Endothelial cell of umbilical vein (primary cell): ENCODE measurements at regions not wholly inside any gene's neighbourhood (a gene's known extent, or its start where the extent isn't known, plus 50 kb on each side); places are given as distances from the start of the nearest gene placed in this dataset.

Experiments
- BruUV-seq: library from RNA; stranded (reverse); fragments of 400-500 nt; replicated peaks from 2 replicates; lab custom pipeline; 2021; lab: Mats Ljungman, UMichigan
- CTCF ChIA-PET: fragments of 300-600, 350-600 bp; sonication (Branson Sonifier 250); formaldehyde crosslinking; loops from one replicate; lab custom pipeline; 2021; ENCODE audit warnings: antibody characterized with exemption, inconsistent platforms; lab: Charles Lee
- POLR2A ChIA-PET: fragments of 300-600, 350-600 bp; sonication (Branson Sonifier 250); formaldehyde crosslinking; loops from one replicate; lab custom pipeline; 2021; ENCODE audit warnings: antibody characterized with exemption, inconsistent platforms; lab: Charles Lee
- DNase-seq: peaks from one replicate; pipeline ENCODE4 v3.0.0-alpha.2; 2011; ENCODE audit warnings: low read depth, low spot score
- FAIRE-seq: peaks from 2 replicates; lab custom pipeline; 2011; peaks lifted over from hg19 to GRCh38; lab: Jason Lieb, UNC
- H2AFZ ChIP-seq: 2 replicates; pipeline ENCODE4 v1.6.0; 2012; ENCODE audit warnings: low read depth, low read length, control low read depth, inconsistent platforms
- H3K27ac ChIP-seq: 2 replicates; pipeline ENCODE4 v1.5.1; 2011; ENCODE audit warnings: low read depth, mild to moderate bottlenecking, control low read depth, low read length, moderate library complexity; ENCODE audit not compliant: insufficient read depth
- H3K27me3 ChIP-seq, 2 experiments: 2 replicates each; pipeline versions ENCODE4 v1.6.0 to v1.6.1; 2011; ENCODE audit warnings: low read length in 2 of 2, mixed read lengths in 1 of 2; ENCODE audit not compliant: control insufficient read depth in 2 of 2, insufficient read depth in 2 of 2
- H3K36me3 ChIP-seq, 2 experiments: 2 replicates in 1 of 2; 3 replicates in 1 of 2; pipeline ENCODE4 v1.5.1; 2011; ENCODE audit warnings: low read length in 2 of 2, mild to moderate bottlenecking in 1 of 2, moderate library complexity in 1 of 2; ENCODE audit not compliant: control insufficient read depth in 2 of 2, insufficient read depth in 2 of 2; ENCODE audit errors: extremely low read depth in 1 of 2
- H3K4me1 ChIP-seq: 3 replicates; pipeline ENCODE4 v1.5.1; 2011; ENCODE audit warnings: mild to moderate bottlenecking, low read length; ENCODE audit not compliant: control insufficient read depth, insufficient read depth; ENCODE audit errors: extremely low read depth
- H3K4me2 ChIP-seq: 2 replicates; pipeline ENCODE4 v1.6.1; 2011; ENCODE audit warnings: low read length, control low read depth, mixed read lengths; ENCODE audit not compliant: insufficient read depth
- H3K4me3 ChIP-seq, 3 experiments: fragments of 200-600 bp in 1 of 3; sonication (generic), shearing (Covaris generic) in 1 of 3; replicated peaks in 1 of 3; 2 replicates each; pipeline ENCODE4 v1.5.1; 2011 to 2016; ENCODE audit warnings: control low read depth in 3 of 3, low read length in 3 of 3, mild to moderate bottlenecking in 2 of 3, inconsistent platforms in 1 of 3, low read depth in 1 of 3, moderate library complexity in 1 of 3; ENCODE audit not compliant: insufficient read depth in 1 of 3
- H3K79me2 ChIP-seq: 2 replicates; pipeline ENCODE4 v1.6.0; 2012; ENCODE audit warnings: low read length, inconsistent platforms; ENCODE audit not compliant: control insufficient read depth, insufficient read depth
- H3K9ac ChIP-seq: replicated peaks from 2 replicates; pipeline ENCODE3; 2011; ENCODE audit warnings: low read length, control low read depth; ENCODE audit not compliant: insufficient read depth; ENCODE audit errors: extremely low read depth
- H3K9me1 ChIP-seq: replicated peaks from 3 replicates; pipeline ENCODE4 v1.6.0; 2011; ENCODE audit warnings: mild to moderate bottlenecking, low read length; ENCODE audit not compliant: control insufficient read depth, insufficient read depth; ENCODE audit errors: extremely low read depth
- H3K9me3 ChIP-seq: replicated peaks from 2 replicates; pipeline ENCODE4 v1.5.1; 2012; ENCODE audit warnings: low read length, inconsistent platforms; ENCODE audit not compliant: control insufficient read depth, insufficient read depth
- H4K20me1 ChIP-seq: replicated peaks from 2 replicates; pipeline ENCODE3; 2011; ENCODE audit warnings: mild to moderate bottlenecking, low read length; ENCODE audit not compliant: control insufficient read depth, insufficient read depth; ENCODE audit errors: extremely low read depth
- EZH2 ChIP-seq: IDR thresholded peaks from 2 replicates; pipeline ENCODE4 v1.6.1; 2012; ENCODE audit warnings: borderline replicate concordance, low read depth, mild to moderate bottlenecking, moderate library complexity, low read length, inconsistent platforms; ENCODE audit not compliant: severe bottlenecking
- GATA2 ChIP-seq: IDR thresholded peaks from 2 replicates; pipeline ENCODE4 v1.7.0; 2011; ENCODE audit warnings: low read depth, mild to moderate bottlenecking, moderate library complexity, mixed read lengths, low read length; ENCODE audit not compliant: insufficient read length, insufficient read depth
- JUN ChIP-seq: IDR thresholded peaks from 2 replicates; pipeline ENCODE4 v1.6.1; 2011; ENCODE audit warnings: borderline replicate concordance, low read depth; ENCODE audit not compliant: insufficient read length, insufficient read depth
- POLR2AphosphoS5 ChIP-seq: IDR thresholded peaks from 2 replicates; pipeline ENCODE4 v1.6.1; 2012; ENCODE audit warnings: low read depth, mild to moderate bottlenecking, control low read depth, low read length, moderate library complexity; ENCODE audit not compliant: insufficient read depth
- dilution Hi-C: fragments of 300-500 bp; cut with MboI; formaldehyde crosslinking; loops from one replicate; pipeline ENCODE4 v1.15.0; 2019; ENCODE audit warnings: low sequenced_read_pairs; ENCODE audit not compliant: extremely low pct_ligation_motif_present
- intact Hi-C: fragments of 100-400 bp; cut with micrococcal nuclease; formaldehyde crosslinking; loops from one replicate; pipeline ENCODE4 v1.10.0; 2022
- TF ChIP-seq, protein P1 (sequence below): IDR thresholded peaks from 2 replicates; pipeline ENCODE4 v1.6.1; 2011; ENCODE audit not compliant: insufficient read depth, insufficient read length
- TF ChIP-seq, protein P2 (sequence below), 2 donors: IDR thresholded peaks; 1 replicate in 1 of 2; 2 replicates in 1 of 2; pipeline ENCODE4 v1.5.1; 2011; ENCODE audit warnings: low read length in 2 of 2, mild to moderate bottlenecking in 2 of 2, moderate library complexity in 2 of 2, control low read depth in 1 of 2, inconsistent platforms in 1 of 2, low read depth in 1 of 2; ENCODE audit not compliant: insufficient read depth in 1 of 2; ENCODE audit errors: extremely low read depth in 1 of 2

GRCh38 chr4:116024954-116025708 is 911.7 kb upstream of the NDST4 start:
- CTCF ChIA-PET, result no interaction called here

More at GRCh38 chr4:116024954-116025708, 911.7 kb upstream of the NDST4 start:
- Histone ChIP-seq H3K27ac (no peak overlapping the region), H3K9ac (no peak overlapping the region), H3K9me3 (no peaks in the 10 kb centered on the region), H3K36me3 (no peaks in the 10 kb centered on the region), H3K4me3 (no peak overlapping the region), H3K4me2 (no peak overlapping the region), H2AFZ (no peak overlapping the region), H3K4me1 (peaks cover 8% of the 10 kb centered on the region), H4K20me1 (no peaks in the 10 kb centered on the region), H3K9me1 (no peaks in the 10 kb centered on the region), H3K27me3 (no peaks in the 10 kb centered on the region), H3K79me2 (no peaks in the 10 kb centered on the region)
- FAIRE-seq, result no peak
- intact Hi-C loops, result no loop called here
- POLR2A ChIA-PET, result no interaction called here
- TF ChIP-seq, protein P1, sequence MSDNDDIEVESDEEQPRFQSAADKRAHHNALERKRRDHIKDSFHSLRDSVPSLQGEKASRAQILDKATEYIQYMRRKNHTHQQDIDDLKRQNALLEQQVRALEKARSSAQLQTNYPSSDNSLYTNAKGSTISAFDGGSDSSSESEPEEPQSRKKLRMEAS, result no peak
- TF ChIP-seq EZH2 (no peak), GATA2 (no peak), POLR2AphosphoS5 (no peak), JUN (no peak)
- TF ChIP-seq, protein P2, sequence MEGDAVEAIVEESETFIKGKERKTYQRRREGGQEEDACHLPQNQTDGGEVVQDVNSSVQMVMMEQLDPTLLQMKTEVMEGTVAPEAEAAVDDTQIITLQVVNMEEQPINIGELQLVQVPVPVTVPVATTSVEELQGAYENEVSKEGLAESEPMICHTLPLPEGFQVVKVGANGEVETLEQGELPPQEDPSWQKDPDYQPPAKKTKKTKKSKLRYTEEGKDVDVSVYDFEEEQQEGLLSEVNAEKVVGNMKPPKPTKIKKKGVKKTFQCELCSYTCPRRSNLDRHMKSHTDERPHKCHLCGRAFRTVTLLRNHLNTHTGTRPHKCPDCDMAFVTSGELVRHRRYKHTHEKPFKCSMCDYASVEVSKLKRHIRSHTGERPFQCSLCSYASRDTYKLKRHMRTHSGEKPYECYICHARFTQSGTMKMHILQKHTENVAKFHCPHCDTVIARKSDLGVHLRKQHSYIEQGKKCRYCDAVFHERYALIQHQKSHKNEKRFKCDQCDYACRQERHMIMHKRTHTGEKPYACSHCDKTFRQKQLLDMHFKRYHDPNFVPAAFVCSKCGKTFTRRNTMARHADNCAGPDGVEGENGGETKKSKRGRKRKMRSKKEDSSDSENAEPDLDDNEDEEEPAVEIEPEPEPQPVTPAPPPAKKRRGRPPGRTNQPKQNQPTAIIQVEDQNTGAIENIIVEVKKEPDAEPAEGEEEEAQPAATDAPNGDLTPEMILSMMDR (IDR thresholded peaks at IDR 0.05; ENCODE audit: extremely low read depth in 1 of 2, insufficient read depth in 1 of 2, low read depth in 1 of 2, low read length in 2 of 2), result no peak
- no TSS peak for BruUV-seq
- DNase-seq, result no peak
- dilution Hi-C loops, result no loop called here
